CMK (cell line): ENCODE measurements at regions not wholly inside any gene's neighbourhood (a gene's known extent, or its start where the extent isn't known, plus 50 kb on each side); places are given as distances from the start of the nearest gene placed in this dataset.

Source experiments
- DNase-seq: peaks from one replicate; pipeline ENCODE4 v3.0.0-alpha.2; 2010; ENCODE audit warnings: low read depth

GRCh38 chr12:124504273-124505000 lies 63.0 kb downstream of the NCOR2 start:
- no peak for DNase-seq

DNA sequence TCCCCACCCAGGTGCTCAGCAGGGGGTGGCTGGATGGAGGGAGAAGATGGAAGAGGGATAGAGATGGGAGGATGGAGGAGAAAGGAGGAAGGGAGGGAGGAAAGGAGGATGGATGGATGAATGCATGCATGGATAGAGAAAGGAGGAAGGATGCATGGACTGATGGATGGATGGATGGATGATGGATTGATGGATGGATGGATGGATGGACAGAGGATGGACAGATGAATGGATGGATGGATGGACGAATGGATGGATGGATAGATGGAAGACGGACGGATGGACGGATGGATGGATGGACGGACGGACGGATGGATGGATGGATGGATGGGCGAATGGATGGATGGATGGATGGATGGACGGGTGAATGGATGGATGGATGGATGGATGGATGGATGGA lies 64.1 kb downstream of the NCOR2 start:
- DNase-seq = no peak

- DNase-seq = no peak
Measured at GRCh38 chr12:124502379-124502778, 65.0 kb downstream of the NCOR2 start.

GRCh38 chr12:124501827-124502226 lies 65.6 kb downstream of the NCOR2 start:
- DNase-seq = no peak

DNA sequence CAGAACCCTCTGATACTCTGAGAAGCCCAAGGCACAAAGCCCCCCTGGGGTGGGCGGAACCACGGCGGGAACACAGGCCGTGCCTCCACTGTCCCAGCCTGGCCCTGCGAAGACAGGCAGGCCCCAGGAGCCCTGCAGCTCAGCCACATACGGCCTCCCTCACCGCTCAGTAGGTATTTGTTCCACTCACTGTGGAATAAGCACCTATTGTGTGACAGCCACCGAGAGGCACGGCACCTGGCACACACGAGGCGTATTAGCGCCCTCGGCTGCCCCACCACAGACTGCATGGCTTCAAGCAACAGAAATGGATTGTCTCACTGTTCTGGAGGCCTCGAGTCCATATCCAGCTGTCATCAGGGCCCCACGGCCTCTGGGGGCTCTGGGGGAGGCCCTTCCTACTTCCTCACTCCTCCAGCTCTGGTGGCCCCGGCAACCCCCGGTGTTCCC lies 66.3 kb downstream of the NCOR2 start:
- DNase-seq = no peak

DNA sequence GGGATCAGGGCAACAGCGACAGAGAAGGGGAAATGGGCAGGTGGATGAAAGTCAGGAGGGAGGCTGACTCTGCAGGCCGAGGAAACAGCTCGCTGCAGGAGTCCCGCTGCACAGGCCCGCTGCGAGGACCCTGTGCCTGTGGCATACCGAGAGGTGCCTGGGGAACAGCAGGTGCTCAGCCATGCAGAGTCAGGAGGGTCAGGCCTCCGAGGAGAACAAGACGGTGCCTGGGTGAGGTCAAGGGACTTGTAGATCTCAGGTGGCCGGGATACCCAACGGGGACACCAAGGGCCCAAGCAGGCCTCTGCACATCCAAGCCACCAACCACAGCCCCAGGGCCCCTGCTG lies 67.5 kb downstream of the NCOR2 start:
- DNase-seq = no peak

GRCh38 chr12:124499190-124499753 lies 68.1 kb downstream of the NCOR2 start:
- no peak for DNase-seq

GRCh38 chr12:124498275-124499189 lies 68.9 kb downstream of the NCOR2 start:
- DNase-seq = no peak

DNA sequence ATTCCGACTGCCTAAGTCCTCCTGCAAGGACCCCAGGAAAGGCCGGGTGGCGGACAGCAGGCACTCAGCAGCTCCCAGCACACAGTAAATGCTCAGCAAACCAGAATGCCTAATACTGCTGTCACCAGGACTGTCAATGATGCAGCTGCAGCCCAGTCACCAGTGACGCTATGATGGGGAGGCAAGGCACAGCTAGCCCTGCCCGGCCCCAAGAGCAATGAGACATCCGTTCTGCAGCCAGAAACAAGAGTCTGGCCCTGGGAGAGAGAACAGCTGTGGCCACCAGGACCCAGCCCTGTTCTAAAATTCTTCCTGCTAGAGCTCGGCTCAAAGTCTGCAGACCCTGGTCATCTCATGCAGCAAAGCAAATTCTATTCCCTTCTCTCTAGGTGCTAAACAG lies 69.8 kb downstream of the NCOR2 start:
- no peak for DNase-seq

DNA sequence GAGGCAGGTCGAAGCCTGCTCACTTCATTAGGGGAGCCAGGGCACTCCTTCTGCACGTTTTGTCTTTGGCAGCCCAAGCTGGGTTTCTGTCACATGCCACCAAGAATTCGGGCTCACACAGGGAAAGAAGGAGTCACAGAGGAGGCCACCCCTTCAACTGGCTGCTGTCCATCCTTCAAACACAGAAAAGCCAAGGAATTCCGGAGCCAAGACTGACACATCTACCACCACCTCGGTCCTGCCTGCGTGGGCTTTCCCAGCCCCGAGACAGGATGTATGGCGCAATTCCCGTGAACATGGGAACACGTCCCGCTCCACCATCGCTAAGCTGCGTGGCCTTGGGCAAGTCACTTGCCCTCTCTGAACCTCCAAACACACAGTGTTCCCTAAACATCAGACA lies 70.4 kb downstream of the NCOR2 start:
- DNase-seq = no peak

- DNase-seq = no peak
Measured at GRCh38 chr12:124496584-124496983, 70.8 kb downstream of the NCOR2 start.

- no peak for DNase-seq
Measured at GRCh38 chr12:124495194-124495983, 72.0 kb downstream of the NCOR2 start.

DNA sequence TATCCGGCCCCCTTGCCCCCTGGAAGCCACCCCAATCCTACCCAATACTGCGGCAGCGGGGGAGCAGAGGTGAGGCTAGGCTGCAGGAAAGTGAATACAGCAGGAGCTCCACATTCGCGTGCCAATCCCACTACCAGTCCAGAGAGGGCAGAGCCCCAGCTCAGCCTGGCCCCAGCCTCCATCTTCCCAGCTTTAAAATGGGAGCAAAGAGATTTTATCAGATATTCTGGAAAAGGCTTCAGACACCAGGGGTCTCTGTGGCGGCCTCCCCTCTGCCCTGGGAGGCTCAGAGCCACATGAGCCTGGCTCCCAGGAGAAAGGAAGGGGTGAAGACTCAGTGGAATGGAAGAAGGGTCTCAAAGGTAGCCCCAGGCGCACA lies 72.7 kb downstream of the NCOR2 start:
- no peak for DNase-seq

GRCh38 chr12:124493809-124494750 lies 73.3 kb downstream of the NCOR2 start:
- no peak for DNase-seq

DNA sequence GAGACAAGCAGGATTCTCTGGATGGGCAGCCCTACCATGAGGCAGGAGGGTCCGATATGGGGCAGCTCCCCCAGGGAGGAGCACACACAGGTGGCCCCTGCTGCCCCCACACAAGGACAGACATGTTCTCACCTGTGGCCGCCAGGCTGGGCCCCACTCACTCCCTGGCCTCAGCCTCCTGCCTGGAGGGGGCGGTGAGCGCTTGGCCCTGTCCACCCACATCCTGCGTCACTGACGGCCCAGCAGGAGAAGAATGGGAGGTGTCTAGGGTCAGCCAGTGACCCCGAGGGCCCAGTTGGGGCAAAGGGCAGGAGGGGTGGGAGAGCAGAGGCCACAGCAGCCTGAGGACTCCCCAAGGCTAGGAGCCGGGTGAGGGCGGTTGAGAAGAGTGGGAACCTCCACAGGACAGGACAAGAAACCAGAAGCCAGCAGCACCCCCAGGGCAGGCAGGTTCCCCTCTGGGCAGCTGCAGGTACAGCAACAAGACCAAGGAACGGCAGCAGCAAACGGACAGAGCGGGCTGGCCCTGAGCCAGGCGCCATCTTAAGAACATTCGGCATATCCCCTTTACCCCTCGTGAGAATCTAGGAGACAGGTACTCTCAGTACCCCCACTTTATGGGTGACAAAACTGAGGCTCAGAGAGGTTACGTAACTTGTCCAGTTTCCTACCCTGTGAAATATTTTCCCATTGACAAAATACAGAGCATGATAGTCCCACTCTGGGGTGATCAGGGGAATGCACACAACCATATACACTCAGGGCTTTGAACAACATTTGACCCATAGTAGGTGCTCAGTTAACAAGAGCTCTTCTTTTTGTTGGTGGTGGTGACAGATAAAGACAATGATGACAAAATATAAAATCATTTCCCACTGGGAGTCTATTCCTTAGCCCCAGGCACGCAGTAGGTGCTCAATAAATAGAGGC lies 74.3 kb downstream of the NCOR2 start:
- no peak for DNase-seq

GRCh38 chr12:124491856-124492420 lies 75.5 kb downstream of the NCOR2 start:
- DNase-seq = no peak

DNA sequence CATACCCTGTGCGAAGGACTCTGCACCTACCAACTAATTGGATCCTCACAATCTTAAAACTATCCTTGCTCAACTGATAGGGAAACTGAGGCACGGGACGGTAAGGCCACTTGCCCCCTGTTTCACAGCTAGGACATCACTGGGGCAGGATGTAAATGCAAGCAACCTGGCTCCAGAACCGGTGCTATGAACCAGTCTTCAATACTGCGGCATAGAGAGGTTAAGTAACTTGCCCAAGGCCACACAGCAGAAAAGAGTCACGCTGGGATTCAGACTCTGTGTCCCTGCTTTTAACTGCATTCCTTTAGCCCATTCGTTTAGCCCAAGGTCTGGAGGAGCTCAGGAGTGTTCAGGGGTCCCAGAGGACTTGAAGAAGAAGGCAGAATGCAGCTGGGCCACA lies 76.1 kb downstream of the NCOR2 start:
- no peak for DNase-seq

DNA sequence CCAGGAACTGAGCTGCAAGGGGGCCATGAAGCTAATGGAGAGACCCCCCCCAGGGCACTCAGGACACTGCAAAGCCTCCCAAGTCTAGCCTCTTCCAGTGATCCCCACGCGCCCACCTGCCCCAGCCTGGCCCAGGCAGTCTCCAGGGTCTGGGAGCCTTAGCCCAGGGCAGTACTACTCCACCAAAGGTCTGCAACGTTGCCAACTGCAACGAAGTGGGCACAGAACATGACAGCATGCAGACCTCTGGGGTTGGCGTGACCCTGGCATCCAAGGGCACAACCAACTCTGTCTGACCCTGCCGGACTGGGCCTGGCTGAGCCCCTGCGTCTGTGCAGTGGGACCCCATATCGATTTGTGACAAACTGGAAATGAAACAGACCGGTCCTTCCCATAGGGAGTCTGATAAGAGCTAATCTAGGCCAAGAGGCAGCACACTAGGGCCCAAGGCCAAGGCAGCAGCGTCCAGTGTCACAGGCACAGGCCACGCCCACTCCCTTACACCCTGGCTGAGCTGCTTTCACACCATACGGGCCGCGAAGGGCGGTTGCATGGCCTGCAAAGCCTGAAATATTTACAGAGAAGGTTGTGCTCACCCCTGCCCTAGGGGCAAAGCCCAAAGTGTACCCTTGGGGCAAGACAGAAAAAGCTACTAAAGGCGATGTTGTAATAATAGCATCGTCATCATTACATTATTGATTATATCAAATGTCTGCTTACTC lies 76.7 kb downstream of the NCOR2 start:
- DNase-seq = no peak
